ENCODE measurements at regions not wholly inside any gene's neighbourhood (a gene's known extent, or its start where the extent isn't known, plus 50 kb on each side); places are given as distances from the start of the nearest gene placed in this dataset.

DNA sequence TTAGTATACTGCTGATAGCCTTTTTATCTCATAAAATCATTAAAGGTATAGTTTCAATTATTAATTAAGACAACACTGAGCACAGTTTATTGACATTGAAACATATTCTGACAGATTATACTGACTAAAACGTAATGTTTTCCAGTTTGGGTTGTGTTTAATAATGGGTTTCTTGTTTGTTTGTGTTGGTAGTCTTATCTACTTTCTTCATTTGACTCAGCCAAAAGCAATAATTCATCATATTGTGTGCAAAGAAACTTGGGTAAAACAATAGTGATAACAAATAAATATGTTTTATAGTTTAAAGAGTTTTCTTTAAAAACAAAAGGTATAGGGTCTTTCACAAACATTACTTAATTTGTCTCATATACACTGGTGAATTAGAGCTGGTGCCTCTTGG, 629.2 kb upstream of the AGTR1 start:
- TF ChIP-seq, protein P1, sequence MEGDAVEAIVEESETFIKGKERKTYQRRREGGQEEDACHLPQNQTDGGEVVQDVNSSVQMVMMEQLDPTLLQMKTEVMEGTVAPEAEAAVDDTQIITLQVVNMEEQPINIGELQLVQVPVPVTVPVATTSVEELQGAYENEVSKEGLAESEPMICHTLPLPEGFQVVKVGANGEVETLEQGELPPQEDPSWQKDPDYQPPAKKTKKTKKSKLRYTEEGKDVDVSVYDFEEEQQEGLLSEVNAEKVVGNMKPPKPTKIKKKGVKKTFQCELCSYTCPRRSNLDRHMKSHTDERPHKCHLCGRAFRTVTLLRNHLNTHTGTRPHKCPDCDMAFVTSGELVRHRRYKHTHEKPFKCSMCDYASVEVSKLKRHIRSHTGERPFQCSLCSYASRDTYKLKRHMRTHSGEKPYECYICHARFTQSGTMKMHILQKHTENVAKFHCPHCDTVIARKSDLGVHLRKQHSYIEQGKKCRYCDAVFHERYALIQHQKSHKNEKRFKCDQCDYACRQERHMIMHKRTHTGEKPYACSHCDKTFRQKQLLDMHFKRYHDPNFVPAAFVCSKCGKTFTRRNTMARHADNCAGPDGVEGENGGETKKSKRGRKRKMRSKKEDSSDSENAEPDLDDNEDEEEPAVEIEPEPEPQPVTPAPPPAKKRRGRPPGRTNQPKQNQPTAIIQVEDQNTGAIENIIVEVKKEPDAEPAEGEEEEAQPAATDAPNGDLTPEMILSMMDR (IDR thresholded peaks at IDR 0.05), result no peak
- TF ChIP-seq POLR2A (IDR thresholded peaks at IDR 0.05), result no peak

All from esophagus squamous epithelium (tissue), 4 donors.